ENCODE measurements at regions not wholly inside any gene's neighbourhood (a gene's known extent, or its start where the extent isn't known, plus 50 kb on each side); places are given as distances from the start of the nearest gene placed in this dataset.

- TF ChIP-seq CTCF (IDR thresholded peaks at IDR 0.05) (no peak), POLR2AphosphoS5 (IDR thresholded peaks at IDR 0.05; ENCODE audit: low read depth, low read length) (no peak)
Measured at GRCh38 chr1:101448018-101448417, 211.2 kb downstream of the S1PR1 start.

Measured in Panc1 (cell line).